GM19238 (cell line): ENCODE measurements at regions not wholly inside any gene's neighbourhood (a gene's known extent, or its start where the extent isn't known, plus 50 kb on each side); places are given as distances from the start of the nearest gene placed in this dataset.
"Not testable (repeated sequence)": the region's sequence is repeated elsewhere in the genome, so short reads cannot be mapped to it uniquely, and the experiment has no call there.

Experiments used
- DNase-seq: peaks from one replicate; pipeline ENCODE4 v3.0.0; 2011; ENCODE audit warnings: low spot score; ENCODE audit not compliant: insufficient read length

GRCh38 chr11:13218685-13219084, 58.9 kb upstream of the BMAL1 start:
- DNase-seq: not testable (repeated sequence)

GRCh38 chr11:13220148-13220547, 57.4 kb upstream of the BMAL1 start:
- no peak for DNase-seq

GRCh38 chr11:13221722-13222121, 55.9 kb upstream of the BMAL1 start:
- no peak for DNase-seq

- no peak for DNase-seq
Measured at GRCh38 chr11:13222285-13222684, 55.3 kb upstream of the BMAL1 start.

- no peak for DNase-seq
Measured at GRCh38 chr11:13223112-13223511, 54.5 kb upstream of the BMAL1 start.

GRCh38 chr11:13224324-13224723, 53.3 kb upstream of the BMAL1 start:
- no peak for DNase-seq

- no peak for DNase-seq
Measured at GRCh38 chr11:13225038-13226001, 52.3 kb upstream of the BMAL1 start.

- no peak for DNase-seq
Measured at GRCh38 chr11:13227676-13228255, 49.8 kb upstream of the BMAL1 start.
